ENCODE measurements at regions not wholly inside any gene's neighbourhood (a gene's known extent, or its start where the extent isn't known, plus 50 kb on each side); places are given as distances from the start of the nearest gene placed in this dataset.

DNA sequence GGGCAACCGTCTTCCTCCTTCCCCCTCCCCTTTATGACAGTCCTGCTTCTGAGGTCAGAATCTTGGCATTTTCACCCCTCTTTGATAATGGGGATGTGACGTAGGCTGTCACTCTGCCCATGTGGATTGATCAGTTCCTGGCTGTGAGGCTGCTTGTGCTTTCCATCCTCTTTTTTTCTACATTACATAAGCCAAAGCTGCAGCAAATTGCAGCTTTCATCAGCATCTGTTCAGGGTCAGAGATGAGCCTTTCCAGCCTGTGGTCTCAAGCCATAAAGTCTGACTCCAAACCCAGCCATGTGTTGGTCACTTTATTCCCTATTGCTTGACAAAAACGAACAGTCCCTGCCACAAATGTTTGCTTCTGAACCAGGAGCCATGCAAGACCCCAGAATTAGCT lies 535.1 kb downstream of the CDH11 start:
- ChIA-PET RAD21 (ENCODE audit: unreplicated experiment) (no interaction called here), POLR2A (no interaction called here), SMC1A (ENCODE audit: uncharacterized antibody, unreplicated experiment) (no interaction called here), CTCF (no interaction called here)
- Histone ChIP-seq H3K27me3 (replicated peaks in 1 of 2; ENCODE audit: control insufficient read depth in 2 of 2, insufficient read depth in 2 of 2, low read length in 1 of 2) (no peaks in the 10 kb centered on the region), H3K27ac (ENCODE audit: control insufficient read depth, insufficient read depth) (no peak overlapping the region), H3K4me3 (no peak overlapping the region), H2AFZ (ENCODE audit: control insufficient read depth, low read depth, low read length) (no peak overlapping the region), H3K36me3 (ENCODE audit: control insufficient read depth in 2 of 2, insufficient read depth in 2 of 2, low read length in 1 of 2) (no peaks in the 10 kb centered on the region), H3K9ac (ENCODE audit: control insufficient read depth, insufficient read depth, low read length) (no peak overlapping the region), H4K20me1 (ENCODE audit: control insufficient read depth, insufficient read depth) (no peaks in the 10 kb centered on the region), H3K79me2 (ENCODE audit: control insufficient read depth, insufficient read depth, low read length) (no peaks in the 10 kb centered on the region), H3K4me2 (ENCODE audit: control insufficient read depth, insufficient read depth) (no peak overlapping the region), H3K4me1 (ENCODE audit: control insufficient read depth, insufficient read depth, low read length) (no peaks in the 10 kb centered on the region), H3K9me3 (replicated peaks; ENCODE audit: control insufficient read depth, insufficient read depth, low read length) (no peaks in the 10 kb centered on the region)
- FAIRE-seq (no peak), ATAC-seq (no peak), DNase-seq (ENCODE audit: low read depth, low spot score) (no peak)
- WGBS (ENCODE audit: insufficient coverage, insufficient replicate concordance, low lambda C conversion rate, missing lambda C conversion rate): 13% methylated on average over 3 of the region's 3 CpGs
- intact Hi-C loops (cut with micrococcal nuclease; ENCODE audit: unreplicated experiment): no loop called here
- BruUV-seq (replicated peaks): no TSS peak
- in situ Hi-C loops (cut with MboI): no loop called here
- TF ChIP-seq IKZF2 (IDR thresholded peaks at IDR 0.05): no peak
- TF ChIP-seq, protein P1, sequence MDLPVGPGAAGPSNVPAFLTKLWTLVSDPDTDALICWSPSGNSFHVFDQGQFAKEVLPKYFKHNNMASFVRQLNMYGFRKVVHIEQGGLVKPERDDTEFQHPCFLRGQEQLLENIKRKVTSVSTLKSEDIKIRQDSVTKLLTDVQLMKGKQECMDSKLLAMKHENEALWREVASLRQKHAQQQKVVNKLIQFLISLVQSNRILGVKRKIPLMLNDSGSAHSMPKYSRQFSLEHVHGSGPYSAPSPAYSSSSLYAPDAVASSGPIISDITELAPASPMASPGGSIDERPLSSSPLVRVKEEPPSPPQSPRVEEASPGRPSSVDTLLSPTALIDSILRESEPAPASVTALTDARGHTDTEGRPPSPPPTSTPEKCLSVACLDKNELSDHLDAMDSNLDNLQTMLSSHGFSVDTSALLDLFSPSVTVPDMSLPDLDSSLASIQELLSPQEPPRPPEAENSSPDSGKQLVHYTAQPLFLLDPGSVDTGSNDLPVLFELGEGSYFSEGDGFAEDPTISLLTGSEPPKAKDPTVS (IDR thresholded peaks at IDR 0.05; ENCODE audit: low read depth, low read length): no peak
- TF ChIP-seq ETV6 (conservative IDR thresholded peaks at IDR 0.05 in 1 of 2, IDR thresholded peaks at IDR 0.05 in 1 of 2; ENCODE audit: borderline replicate concordance in 1 of 2, low read depth in 1 of 2): no peak
- no peak for TF ChIP-seq SRF (IDR thresholded peaks at IDR 0.05; ENCODE audit: low read depth in 2 of 2, low read length in 2 of 2)
- TF ChIP-seq SMC3 (IDR thresholded peaks at IDR 0.05; ENCODE audit: borderline replicate concordance, low read length): no peak
- TF ChIP-seq MTA2 (IDR thresholded peaks at IDR 0.05; ENCODE audit: low read depth): no peak
- no peak for TF ChIP-seq TCF7 (IDR thresholded peaks at IDR 0.05; ENCODE audit: borderline replicate concordance)
- TF ChIP-seq MYC (IDR thresholded peaks at IDR 0.05; ENCODE audit: insufficient read depth, insufficient read length, insufficient replicate concordance, low read length, severe bottlenecking): no peak
- TF ChIP-seq SREBF1 (IDR thresholded peaks at IDR 0.05; ENCODE audit: low read length): no peak
- TF ChIP-seq, protein P2, sequence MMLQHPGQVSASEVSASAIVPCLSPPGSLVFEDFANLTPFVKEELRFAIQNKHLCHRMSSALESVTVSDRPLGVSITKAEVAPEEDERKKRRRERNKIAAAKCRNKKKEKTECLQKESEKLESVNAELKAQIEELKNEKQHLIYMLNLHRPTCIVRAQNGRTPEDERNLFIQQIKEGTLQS (IDR thresholded peaks at IDR 0.05; ENCODE audit: borderline replicate concordance, extremely low read depth, low read depth, low read length): no peak
- no peak for TF ChIP-seq CREB1 (IDR thresholded peaks at IDR 0.05; ENCODE audit: low read depth)
- TF ChIP-seq, protein P3, sequence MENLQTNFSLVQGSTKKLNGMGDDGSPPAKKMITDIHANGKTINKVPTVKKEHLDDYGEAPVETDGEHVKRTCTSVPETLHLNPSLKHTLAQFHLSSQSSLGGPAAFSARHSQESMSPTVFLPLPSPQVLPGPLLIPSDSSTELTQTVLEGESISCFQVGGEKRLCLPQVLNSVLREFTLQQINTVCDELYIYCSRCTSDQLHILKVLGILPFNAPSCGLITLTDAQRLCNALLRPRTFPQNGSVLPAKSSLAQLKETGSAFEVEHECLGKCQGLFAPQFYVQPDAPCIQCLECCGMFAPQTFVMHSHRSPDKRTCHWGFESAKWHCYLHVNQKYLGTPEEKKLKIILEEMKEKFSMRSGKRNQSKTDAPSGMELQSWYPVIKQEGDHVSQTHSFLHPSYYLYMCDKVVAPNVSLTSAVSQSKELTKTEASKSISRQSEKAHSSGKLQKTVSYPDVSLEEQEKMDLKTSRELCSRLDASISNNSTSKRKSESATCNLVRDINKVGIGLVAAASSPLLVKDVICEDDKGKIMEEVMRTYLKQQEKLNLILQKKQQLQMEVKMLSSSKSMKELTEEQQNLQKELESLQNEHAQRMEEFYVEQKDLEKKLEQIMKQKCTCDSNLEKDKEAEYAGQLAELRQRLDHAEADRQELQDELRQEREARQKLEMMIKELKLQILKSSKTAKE (IDR thresholded peaks at IDR 0.05; ENCODE audit: low read depth, poor library complexity, severe bottlenecking): no peak
- TF ChIP-seq NFYA (IDR thresholded peaks at IDR 0.05; ENCODE audit: borderline replicate concordance, low read depth, low read length): no peak
- TF ChIP-seq WRNIP1 (IDR thresholded peaks at IDR 0.05; ENCODE audit: borderline replicate concordance, low read depth, low read length): no peak
- TF ChIP-seq, protein P4, sequence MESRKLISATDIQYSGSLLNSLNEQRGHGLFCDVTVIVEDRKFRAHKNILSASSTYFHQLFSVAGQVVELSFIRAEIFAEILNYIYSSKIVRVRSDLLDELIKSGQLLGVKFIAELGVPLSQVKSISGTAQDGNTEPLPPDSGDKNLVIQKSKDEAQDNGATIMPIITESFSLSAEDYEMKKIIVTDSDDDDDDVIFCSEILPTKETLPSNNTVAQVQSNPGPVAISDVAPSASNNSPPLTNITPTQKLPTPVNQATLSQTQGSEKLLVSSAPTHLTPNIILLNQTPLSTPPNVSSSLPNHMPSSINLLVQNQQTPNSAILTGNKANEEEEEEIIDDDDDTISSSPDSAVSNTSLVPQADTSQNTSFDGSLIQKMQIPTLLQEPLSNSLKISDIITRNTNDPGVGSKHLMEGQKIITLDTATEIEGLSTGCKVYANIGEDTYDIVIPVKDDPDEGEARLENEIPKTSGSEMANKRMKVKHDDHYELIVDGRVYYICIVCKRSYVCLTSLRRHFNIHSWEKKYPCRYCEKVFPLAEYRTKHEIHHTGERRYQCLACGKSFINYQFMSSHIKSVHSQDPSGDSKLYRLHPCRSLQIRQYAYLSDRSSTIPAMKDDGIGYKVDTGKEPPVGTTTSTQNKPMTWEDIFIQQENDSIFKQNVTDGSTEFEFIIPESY (IDR thresholded peaks at IDR 0.05): no peak
- no peak for TF ChIP-seq BHLHE40 (IDR thresholded peaks at IDR 0.05; ENCODE audit: borderline replicate concordance in 1 of 2, low read depth in 2 of 2, low read length in 1 of 2)
- TF ChIP-seq CBX5 (IDR thresholded peaks at IDR 0.05; ENCODE audit: low read depth): no peak
- TF ChIP-seq, protein P5, sequence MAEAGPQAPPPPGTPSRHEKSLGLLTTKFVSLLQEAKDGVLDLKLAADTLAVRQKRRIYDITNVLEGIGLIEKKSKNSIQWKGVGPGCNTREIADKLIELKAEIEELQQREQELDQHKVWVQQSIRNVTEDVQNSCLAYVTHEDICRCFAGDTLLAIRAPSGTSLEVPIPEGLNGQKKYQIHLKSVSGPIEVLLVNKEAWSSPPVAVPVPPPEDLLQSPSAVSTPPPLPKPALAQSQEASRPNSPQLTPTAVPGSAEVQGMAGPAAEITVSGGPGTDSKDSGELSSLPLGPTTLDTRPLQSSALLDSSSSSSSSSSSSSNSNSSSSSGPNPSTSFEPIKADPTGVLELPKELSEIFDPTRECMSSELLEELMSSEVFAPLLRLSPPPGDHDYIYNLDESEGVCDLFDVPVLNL (IDR thresholded peaks at IDR 0.05; ENCODE audit: low read depth, low read length): no peak
- TF ChIP-seq RFX5 (IDR thresholded peaks at IDR 0.05; ENCODE audit: low read depth, low read length): no peak
